ENCODE measurements at regions not wholly inside any gene's neighbourhood (a gene's known extent, or its start where the extent isn't known, plus 50 kb on each side); places are given as distances from the start of the nearest gene placed in this dataset.

GRCh38 chr3:187930021-187930420 is 184.8 kb upstream of the BCL6 start:
- TF ChIP-seq POLR2A (IDR thresholded peaks at IDR 0.05; ENCODE audit: low read depth, low read length) (no peak), TAF1 (IDR thresholded peaks at IDR 0.05; ENCODE audit: borderline replicate concordance, low read depth, low read length) (no peak)
